ENCODE measurements at regions not wholly inside any gene's neighbourhood (a gene's known extent, or its start where the extent isn't known, plus 50 kb on each side); places are given as distances from the start of the nearest gene placed in this dataset.

GRCh38 chr5:17105744-17106418, 111.5 kb upstream of the BASP1 start:
- Histone ChIP-seq H2AFZ (no peak overlapping the region), H3K27ac (ENCODE audit: low read depth) (no peak overlapping the region), H4K20me1 (replicated peaks; ENCODE audit: insufficient read depth) (no peaks in the 10 kb centered on the region), H3K36me3 (ENCODE audit: insufficient read depth) (no peaks in the 10 kb centered on the region), H3K27me3 (ENCODE audit: insufficient read depth) (no peaks in the 10 kb centered on the region), H3K9me2 (ENCODE audit: insufficient read depth) (no peaks in the 10 kb centered on the region), H3K4me2 (no peak overlapping the region), H3K4me3 (no peak overlapping the region), H3F3A (replicated peaks; ENCODE audit: low read depth) (no peaks in the 10 kb centered on the region), H3K79me2 (replicated peaks; ENCODE audit: insufficient read depth) (no peaks in the 10 kb centered on the region), H3K4me1 (ENCODE audit: insufficient read depth) (peaks cover 20% of the 10 kb centered on the region)
- Mint-ChIP-seq H3K27ac (no peak overlapping the region), H3K4me3 (no peak overlapping the region), H3K36me3 (ENCODE audit: low read depth) (no peaks in the 10 kb centered on the region), H3K27me3 (ENCODE audit: insufficient read depth, low read depth, poor library complexity) (peaks cover 3% of the 10 kb centered on the region), H3K9me3 (no peaks in the 10 kb centered on the region), H3K4me1 (peaks cover 11% of the 10 kb centered on the region)
- no peak for TF ChIP-seq EZH2phosphoT487 (IDR thresholded peaks at IDR 0.05; ENCODE audit: unreplicated experiment)
- TF ChIP-seq POLR2AphosphoS5 (IDR thresholded peaks at IDR 0.05; ENCODE audit: low read depth): no peak
- no peak for TF ChIP-seq REST (IDR thresholded peaks at IDR 0.05; ENCODE audit: unreplicated experiment)
- TF ChIP-seq EZH2 (IDR thresholded peaks at IDR 0.05; ENCODE audit: low read depth, unreplicated experiment): no peak
- TF ChIP-seq ZNF114 (CRISPR knock-in tag; IDR thresholded peaks at IDR 0.05): no peak
- TF ChIP-seq JUNB (IDR thresholded peaks at IDR 0.05; ENCODE audit: unreplicated experiment): no peak
- TF ChIP-seq ZNF462 (CRISPR knock-in tag; IDR thresholded peaks at IDR 0.05): no peak
- no peak for TF ChIP-seq CREB1 (CRISPR knock-in tag; IDR thresholded peaks at IDR 0.05; ENCODE audit: low read depth)
- TF ChIP-seq ZNF331 (CRISPR knock-in tag; IDR thresholded peaks at IDR 0.05; ENCODE audit: low read depth): no peak
- TF ChIP-seq NANOG (IDR thresholded peaks at IDR 0.05; ENCODE audit: borderline replicate concordance): no peak
- TF ChIP-seq CTCF (conservative IDR thresholded peaks at IDR 0.05; ENCODE audit: low read depth in 2 of 2): no peak
- TF ChIP-seq STAT1 (IDR thresholded peaks at IDR 0.05; ENCODE audit: unreplicated experiment): no peak
- no peak for TF ChIP-seq ETS1 (IDR thresholded peaks at IDR 0.05)
- no peak for ATAC-seq
- no peak for DNase-seq (ENCODE audit: low spot score)
